Hindlimb muscle (tissue), 1 donor: ENCODE measurements at regions not wholly inside any gene's neighbourhood (a gene's known extent, or its start where the extent isn't known, plus 50 kb on each side); places are given as distances from the start of the nearest gene placed in this dataset.

Experiments used
- DNase-seq: peaks from one replicate; pipeline ENCODE4 v3.0.0-alpha.2; 2013

GRCh38 chr5:125401724-125402622 lies 655.5 kb upstream of the ZNF608 start:
- DNase-seq = no peak

GRCh38 chr5:125402787-125403186 lies 656.3 kb upstream of the ZNF608 start:
- DNase-seq = no peak

GRCh38 chr5:125404056-125404455 lies 657.6 kb upstream of the ZNF608 start:
- DNase-seq = no peak

GRCh38 chr5:125408448-125409233 lies 662.2 kb upstream of the ZNF608 start:
- no peak for DNase-seq

GRCh38 chr5:125409234-125409860 lies 662.9 kb upstream of the ZNF608 start:
- no peak for DNase-seq

GRCh38 chr5:125409861-125410536 lies 663.6 kb upstream of the ZNF608 start:
- no peak for DNase-seq

GRCh38 chr5:125410537-125411070 lies 664.2 kb upstream of the ZNF608 start:
- no peak for DNase-seq

- DNase-seq = peak; percentile 32
Measured at GRCh38 chr5:125411071-125411743, 664.8 kb upstream of the ZNF608 start.

GRCh38 chr5:125411744-125412560 lies 665.5 kb upstream of the ZNF608 start:
- peak; percentile 19 for DNase-seq

GRCh38 chr5:125412561-125413495 lies 666.4 kb upstream of the ZNF608 start:
- DNase-seq = peak; percentile 83

- DNase-seq = no peak
Measured at GRCh38 chr5:125413496-125414274, 667.2 kb upstream of the ZNF608 start.

GRCh38 chr5:125415126-125415525 lies 668.7 kb upstream of the ZNF608 start:
- no peak for DNase-seq

- DNase-seq = no peak
Measured at GRCh38 chr5:125416055-125416454, 669.6 kb upstream of the ZNF608 start.

- no peak for DNase-seq
Measured at GRCh38 chr5:125421006-125421405, 674.6 kb upstream of the ZNF608 start.

GRCh38 chr5:125422342-125422741 lies 675.9 kb upstream of the ZNF608 start:
- DNase-seq = no peak

GRCh38 chr5:125424402-125425141 lies 678.1 kb upstream of the ZNF608 start:
- DNase-seq = peak; percentile 6

GRCh38 chr5:125429498-125429897 lies 683.1 kb upstream of the ZNF608 start:
- no peak for DNase-seq

GRCh38 chr5:125433457-125433856 lies 687.0 kb upstream of the ZNF608 start:
- DNase-seq = no peak
